NCI-H774 (cell line): ENCODE measurements at regions not wholly inside any gene's neighbourhood (a gene's known extent, or its start where the extent isn't known, plus 50 kb on each side); places are given as distances from the start of the nearest gene placed in this dataset.
"Not testable (repeated sequence)": the region's sequence is repeated elsewhere in the genome, so short reads cannot be mapped to it uniquely, and the experiment has no call there.

Experiments
- DNase-seq: peaks from one replicate; lab custom pipeline; 2025; lab: John Stamatoyannopoulos, UW

GRCh38 chr14:24744641-24745040 is 110.7 kb upstream of the GZMB start:
- no peak for DNase-seq

GRCh38 chr14:24741871-24742270 is 107.9 kb upstream of the GZMB start:
- DNase-seq, result no peak

GRCh38 chr14:24735984-24736630 is 102.1 kb upstream of the GZMB start:
- DNase-seq, result no peak

GRCh38 chr14:24734917-24735500 is 101.0 kb upstream of the GZMB start:
- peak; percentile 66 for DNase-seq

GRCh38 chr14:24726480-24726879 is 92.5 kb upstream of the GZMB start:
- no peak for DNase-seq

- DNase-seq, result peak; percentile 14
Observed at GRCh38 chr14:24725311-24725710, 91.3 kb upstream of the GZMB start.

- no peak for DNase-seq
Observed at GRCh38 chr14:24721775-24722174, 87.8 kb upstream of the GZMB start.

GRCh38 chr14:24715239-24715638 is 81.2 kb upstream of the GZMB start:
- no peak for DNase-seq

GRCh38 chr14:24713404-24713803 is 79.4 kb upstream of the GZMB start:
- DNase-seq, result no peak

- no peak for DNase-seq
Observed at GRCh38 chr14:24712909-24713308, 78.9 kb upstream of the GZMB start.

GRCh38 chr14:24712374-24712773 is 78.4 kb upstream of the GZMB start:
- DNase-seq, result no peak

- peak; percentile 54 for DNase-seq
Observed at GRCh38 chr14:24710403-24711112, 76.6 kb upstream of the GZMB start.

- DNase-seq, result no peak
Observed at GRCh38 chr14:24708684-24709083, 74.7 kb upstream of the GZMB start.

- no peak for DNase-seq
Observed at GRCh38 chr14:24706351-24706750, 72.4 kb upstream of the GZMB start.

- no peak for DNase-seq
Observed at GRCh38 chr14:24705840-24706239, 71.8 kb upstream of the GZMB start.

- no peak for DNase-seq
Observed at GRCh38 chr14:24701062-24701461, 67.1 kb upstream of the GZMB start.

GRCh38 chr14:24700511-24700910 is 66.5 kb upstream of the GZMB start:
- no peak for DNase-seq

GRCh38 chr14:24699052-24699451 is 65.1 kb upstream of the GZMB start:
- no peak for DNase-seq

- not testable (repeated sequence) for DNase-seq
Observed at GRCh38 chr14:24696280-24696920, 62.4 kb upstream of the GZMB start.

- DNase-seq, result no peak
Observed at GRCh38 chr14:24695265-24696241, 61.6 kb upstream of the GZMB start.

- no peak for DNase-seq
Observed at GRCh38 chr14:24694680-24695079, 60.7 kb upstream of the GZMB start.

- no peak for DNase-seq
Observed at GRCh38 chr14:24693983-24694382, 60.0 kb upstream of the GZMB start.
